ENCODE measurements at regions not wholly inside any gene's neighbourhood (a gene's known extent, or its start where the extent isn't known, plus 50 kb on each side); places are given as distances from the start of the nearest gene placed in this dataset.

DNA sequence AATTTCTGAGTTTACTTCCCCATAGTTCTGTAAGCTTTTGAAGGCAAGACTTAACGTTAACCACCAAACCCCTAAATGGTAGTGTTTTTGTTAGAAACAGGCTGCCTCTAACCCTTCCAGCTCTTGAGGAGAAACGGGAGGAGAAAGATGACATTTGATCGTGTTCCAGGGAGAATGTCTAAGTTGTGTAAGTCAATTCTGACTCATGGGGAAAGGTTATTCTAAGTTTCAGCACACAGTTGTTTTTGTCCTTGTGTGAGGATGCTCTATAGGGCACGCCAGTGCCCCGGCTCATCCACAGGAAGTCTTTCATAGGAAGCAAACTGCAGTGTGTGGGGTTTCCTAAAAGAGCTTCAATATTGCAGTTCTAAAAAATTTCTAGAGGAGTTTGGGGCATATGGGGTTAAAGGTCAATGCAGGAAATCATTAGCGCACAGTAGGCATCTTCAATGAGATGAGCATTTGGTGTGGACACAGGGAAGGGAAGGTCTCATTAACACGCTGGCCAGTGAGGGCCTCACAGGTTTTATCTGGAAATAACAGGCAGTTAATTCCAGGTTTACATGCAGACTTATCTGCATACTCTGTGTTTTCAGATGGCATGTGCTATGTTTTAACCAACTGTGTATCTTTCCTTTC, 638.2 kb upstream of the IGFBP3 start:
- DNase-seq = no peak

DNA sequence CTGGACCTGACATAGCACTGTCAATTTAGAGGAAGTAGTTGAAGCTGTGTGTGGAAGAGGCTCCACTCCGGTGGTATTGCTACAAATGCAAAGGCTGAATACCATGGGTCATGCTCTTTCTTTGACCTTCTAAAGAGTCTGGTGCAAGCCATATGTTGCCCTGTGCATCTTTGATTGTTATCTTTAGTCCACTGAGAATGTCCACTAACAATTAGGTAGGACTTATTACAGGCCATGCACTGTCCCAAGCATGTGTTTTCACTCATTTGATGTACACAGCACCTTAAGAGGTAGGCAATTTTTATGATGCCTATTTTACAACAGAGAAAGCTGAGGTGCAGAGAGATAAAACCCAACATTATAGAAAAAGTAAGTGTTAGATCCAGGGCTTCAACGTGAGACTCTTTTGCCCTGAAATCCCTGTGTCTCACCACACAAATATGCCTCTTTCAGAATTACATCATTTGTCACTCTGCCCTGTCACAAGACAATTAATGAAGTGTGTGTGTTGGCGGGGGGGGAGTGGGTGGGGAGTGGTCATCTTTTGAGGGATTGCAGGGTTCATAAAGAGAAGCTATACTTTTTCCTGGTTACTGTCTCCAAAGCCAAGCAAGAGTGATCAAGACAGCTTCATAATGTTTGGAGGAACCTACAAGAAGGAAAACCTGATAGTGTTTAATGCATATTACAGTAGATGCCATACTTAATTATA, 637.6 kb upstream of the IGFBP3 start:
- DNase-seq = no peak

DNA sequence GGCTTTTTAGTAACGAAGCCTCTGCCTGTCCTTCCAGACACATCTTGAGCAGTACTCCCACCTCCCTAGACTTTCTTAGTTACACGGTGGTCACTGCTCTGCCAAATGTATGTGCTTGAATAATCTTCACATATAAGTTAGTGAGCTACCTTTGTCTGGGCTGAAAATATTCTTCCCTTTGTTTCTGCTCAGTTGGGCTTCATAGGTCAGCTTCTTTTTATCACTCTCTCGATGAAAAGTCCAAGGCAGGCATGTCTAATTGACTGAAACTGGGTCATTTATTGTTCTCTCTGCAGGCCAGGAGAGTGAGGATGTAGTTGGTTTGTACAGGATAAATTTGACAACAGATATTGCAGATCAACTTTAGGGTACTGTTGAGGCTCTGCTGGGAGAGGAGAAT, 636.7 kb upstream of the IGFBP3 start:
- DNase-seq = no peak

DNA sequence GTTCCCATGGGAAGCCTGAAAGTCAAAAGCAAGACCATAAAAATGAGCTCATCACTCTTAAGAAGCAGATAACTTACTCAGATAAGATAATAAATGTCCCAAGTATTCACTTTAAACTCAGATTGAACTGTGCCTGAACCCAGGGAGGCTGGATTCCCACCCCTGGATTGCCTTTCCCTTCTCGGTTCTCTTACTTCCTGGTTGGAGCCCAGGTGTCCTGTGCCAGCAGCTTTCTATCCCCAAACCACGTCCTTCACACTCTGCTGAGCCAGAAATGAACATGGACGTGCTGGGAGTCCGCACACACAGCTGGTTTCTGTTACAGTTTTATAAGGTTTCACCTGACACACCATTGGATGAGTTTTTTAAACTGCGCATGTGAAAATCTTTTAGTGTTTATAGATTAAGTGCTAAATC, 636.2 kb upstream of the IGFBP3 start:
- DNase-seq = no peak

DNA sequence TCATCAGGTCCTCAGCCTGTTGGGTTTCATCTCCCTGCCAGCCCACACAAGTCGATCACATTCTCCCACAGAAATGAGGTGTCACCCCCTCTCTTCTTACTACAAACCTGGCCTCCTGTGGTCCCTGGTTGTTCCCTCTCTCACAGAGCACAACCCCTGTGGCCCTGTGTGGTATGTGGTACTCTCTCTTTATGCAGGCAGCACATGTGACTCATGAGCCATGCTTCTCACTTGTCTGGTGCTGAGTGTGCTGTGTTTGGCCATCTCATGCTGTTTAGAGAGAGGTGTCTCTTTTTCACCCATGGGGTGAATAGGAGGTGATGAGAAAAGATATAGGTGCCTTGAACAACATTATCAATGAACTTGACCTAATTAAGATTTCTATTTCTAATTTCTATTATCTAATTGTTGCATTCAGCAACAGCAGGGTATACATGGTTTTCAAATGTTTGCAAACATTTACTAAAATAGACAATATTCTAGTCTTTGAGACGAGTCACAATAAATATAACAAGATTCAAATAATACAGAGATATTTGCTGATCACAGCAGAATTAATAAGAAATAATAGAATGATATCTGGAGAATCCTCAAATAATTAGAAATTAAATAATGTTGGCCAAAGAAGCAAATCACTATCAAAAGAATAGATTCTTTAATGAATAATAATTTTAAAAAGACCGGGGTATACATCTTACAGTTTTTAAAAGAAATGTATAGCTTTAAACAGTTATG, 633.8 kb upstream of the IGFBP3 start:
- DNase-seq = no peak

DNA sequence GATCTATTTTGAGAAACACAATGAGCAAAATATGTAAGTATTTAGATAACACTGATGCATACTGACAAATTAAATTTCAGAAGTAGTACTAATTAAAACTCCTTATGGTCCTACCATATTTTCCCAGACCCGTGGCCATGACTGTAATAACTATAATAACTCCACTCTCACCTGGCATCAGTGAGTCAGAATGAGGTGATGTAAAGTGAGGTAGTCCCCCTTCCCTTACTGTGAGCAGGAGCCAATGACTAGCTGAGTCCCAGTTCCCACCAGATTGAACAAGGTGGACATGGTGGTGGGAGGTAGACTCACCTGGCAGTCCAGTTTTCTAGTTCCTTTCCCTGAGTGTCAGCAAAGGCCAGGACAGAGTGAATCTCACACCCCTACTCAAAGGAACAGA, 630.5 kb upstream of the IGFBP3 start:
- no peak for DNase-seq

DNA sequence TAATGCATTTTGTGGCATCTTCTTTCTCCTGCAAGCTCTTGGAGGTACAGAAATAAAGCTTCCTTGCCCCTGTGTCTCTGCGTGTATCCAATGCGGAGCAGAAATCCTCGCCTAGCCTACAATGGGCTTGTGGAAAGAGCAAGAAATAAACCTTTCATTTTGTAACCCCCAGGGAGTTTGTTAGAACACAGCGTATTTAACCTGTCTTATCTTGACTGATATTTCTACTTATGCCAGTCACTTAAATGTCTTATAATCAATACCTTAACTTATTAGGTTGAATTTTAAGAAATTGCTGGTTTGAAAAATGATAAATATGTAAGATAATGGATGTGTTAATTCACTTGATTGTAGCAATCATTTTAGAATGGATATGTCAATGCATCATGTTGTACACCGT, 629.8 kb upstream of the IGFBP3 start:
- no peak for DNase-seq

DNA sequence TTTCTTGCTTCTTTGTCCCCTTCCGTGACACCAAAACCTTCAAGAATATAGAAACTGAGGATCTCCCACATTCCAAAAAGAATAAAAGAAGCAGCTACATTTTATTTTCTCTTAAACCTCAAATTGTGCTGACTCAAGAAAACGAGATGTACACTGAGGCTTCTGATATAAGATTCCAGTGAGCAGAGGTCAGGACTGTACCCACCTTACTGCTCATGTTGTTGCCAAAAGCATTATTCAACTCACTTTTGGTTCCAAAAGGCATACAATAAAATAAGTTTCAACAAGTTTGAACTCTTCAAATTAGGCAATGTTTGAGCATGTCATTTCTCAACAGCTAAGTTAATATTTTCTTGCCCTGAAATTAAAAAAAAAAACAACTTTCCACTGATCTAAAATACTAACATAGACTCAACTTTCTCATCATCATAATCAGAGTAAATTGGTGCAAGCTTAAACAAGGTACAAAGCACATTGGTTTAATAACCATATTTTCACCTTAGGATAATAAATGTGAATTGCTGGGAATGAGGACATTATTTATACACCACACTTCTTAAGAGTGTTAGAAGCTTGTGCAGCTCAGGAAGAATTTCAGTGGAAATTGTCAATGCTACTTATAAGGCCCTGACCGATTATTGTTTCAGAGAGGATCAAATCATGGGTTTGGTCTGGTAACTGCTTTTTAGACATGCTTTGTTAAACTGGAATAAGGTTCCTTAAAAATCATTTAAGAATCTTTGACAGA, 629.0 kb upstream of the IGFBP3 start:
- no peak for DNase-seq

DNA sequence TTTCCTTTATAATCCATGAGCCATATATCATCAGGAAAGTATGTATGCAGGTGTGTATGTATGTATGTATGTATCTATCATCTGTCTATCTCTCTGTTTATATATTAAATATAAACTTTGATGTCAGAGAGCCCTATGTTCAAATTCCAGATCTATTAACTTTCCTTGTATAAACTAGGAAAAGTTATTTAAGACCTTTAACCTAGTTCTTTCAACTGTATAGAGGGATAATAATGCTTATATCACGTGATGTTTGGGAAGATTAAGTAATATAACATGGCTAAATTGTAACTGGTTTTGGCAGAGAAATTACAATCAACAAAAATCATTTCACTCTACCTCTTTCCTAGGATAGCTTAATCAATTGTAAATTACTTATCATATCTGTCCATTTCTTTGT, 628.3 kb upstream of the IGFBP3 start:
- no peak for DNase-seq

DNA sequence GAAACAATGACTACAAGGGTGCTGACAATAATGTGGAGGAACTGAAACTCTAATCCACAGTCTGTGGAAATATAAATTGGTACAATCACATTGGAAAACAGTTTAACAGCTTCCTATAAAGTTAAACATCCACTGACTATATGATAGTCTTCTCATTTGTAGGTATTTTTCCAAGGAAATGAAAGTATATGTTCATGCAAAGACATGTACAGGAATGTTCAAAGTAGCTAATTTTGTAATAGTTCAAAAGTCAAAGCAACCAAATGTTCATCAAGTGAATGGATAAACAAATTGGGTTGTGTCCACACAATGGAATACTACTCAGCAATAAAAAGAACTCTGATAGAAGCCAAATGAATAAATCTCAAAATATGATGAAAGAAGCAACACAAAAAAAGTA, 626.0 kb upstream of the IGFBP3 start:
- DNase-seq = no peak

DNA sequence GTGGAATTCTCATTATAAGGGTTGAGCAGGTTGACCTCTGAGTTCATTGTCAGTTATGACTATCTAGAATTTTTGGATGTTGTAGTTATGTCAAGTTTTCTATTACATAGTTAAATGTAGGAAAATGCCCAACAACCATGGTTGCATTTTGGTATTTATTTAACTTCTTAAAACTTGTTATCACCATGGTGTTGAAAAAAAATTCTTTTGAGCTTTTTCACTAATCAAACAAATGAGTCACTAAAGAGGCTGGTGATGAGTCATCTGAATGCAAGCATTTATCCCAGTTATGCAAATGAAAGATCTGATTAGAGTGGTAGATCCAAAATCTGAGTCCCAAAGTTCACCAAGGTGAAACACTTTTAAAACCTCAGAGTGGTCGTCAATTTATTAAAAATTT, 624.7 kb upstream of the IGFBP3 start:
- no peak for DNase-seq

DNA sequence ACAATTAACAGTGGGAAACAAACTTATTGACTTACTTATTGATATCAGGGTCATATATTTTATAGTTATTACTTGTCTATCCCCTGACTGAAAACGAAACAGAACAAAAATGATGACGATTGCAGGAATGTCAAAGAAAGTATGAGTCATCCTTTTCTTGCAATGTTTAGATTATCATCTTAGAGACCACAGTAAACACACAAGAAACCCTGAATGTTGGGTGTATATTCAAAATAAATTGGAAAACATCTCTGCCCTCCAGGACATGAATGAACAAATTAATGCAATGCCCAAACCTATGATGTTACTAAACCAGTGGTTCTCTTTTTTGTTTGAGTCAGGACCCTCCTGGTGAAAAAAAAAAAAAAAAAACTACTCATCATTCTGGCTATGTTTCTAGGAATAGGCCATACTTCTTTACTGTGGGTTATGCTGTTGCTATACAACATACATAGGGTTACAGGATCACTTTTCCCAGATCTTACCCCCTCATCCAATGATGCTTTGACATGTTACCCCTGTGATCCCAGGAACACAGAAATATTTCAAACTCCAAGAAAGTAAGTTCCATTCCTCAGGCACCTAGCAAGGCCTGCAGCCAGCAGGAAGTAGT, 623.4 kb upstream of the IGFBP3 start:
- DNase-seq = no peak

DNA sequence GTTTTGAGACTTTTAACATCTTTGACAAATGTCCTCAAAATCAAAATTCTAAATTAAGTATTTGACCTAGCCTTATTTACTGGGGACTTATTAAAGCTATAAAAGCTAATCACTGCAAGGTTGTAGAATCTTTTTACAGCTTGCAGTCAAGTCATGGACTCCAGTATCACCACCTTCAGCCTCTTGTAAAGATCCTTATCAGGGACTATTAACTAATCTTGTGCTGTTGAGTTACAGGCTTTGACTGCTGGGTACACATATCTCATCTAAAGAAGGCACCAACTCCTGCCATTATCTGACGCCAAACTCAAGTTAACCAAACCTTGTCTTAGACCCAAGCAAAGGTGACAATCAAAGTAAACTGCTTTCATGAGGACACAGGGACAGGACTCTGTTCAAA, 621.0 kb upstream of the IGFBP3 start:
- no peak for DNase-seq

DNA sequence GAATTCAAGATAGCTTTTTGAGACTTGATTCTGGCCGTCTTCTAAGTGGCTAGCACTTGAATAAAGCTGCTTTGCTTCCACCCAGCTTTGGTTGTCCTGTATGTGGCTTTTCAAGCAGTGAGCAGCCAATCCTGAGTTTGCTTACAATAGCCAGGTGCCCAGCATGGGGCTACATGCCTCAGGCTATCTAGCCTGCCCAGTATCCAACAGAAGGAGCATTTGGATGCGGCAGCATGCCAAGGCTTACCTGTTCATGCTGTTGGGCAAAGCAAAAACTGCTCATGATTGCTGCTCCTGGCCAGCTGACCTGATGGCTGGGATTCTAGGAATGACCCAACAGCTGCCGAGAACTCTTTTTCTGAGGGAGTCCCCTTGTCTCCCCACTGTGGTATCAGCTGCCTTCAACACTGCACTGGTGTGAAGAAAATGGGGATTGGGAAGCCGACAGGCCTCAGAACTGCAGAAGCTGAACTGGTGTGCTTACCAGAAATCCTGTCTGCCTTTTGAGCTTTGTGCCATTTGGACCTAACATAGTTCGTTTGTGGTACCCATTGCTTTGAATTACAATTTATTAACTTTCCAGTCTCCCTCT, 618.9 kb upstream of the IGFBP3 start:
- no peak for DNase-seq

DNA sequence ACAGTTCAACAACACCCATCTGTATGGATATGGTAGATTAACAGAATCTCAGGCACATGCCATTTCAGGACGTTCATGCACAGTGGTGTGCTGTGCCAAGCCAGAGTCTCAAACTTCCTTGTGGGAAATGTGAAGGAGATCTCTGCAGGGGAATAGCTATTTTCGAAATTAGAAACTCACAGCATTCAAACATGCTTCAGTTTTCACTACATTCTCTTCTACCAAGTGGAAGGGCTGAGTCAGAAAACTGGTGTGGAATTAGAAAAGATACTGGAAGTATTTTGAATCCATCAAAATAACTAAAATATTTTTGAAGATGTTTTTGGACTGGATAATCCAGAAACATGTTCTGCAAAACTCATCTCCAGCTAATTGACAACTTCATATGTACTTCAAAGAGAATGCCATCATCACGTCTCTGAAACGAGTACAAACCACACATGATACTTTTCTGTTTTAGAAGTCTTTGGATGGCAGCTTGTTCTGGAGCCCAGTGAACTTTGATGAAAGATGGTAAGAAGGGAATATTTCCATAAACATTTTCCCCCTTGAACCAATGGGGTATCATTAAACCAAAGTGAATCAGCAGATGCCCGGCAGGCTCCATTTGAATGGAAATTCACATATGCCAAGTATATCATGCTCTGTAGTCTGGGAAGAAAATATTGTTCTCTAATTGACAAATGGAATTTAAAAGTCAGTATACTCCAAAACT, 616.3 kb upstream of the IGFBP3 start:
- DNase-seq = no peak

DNA sequence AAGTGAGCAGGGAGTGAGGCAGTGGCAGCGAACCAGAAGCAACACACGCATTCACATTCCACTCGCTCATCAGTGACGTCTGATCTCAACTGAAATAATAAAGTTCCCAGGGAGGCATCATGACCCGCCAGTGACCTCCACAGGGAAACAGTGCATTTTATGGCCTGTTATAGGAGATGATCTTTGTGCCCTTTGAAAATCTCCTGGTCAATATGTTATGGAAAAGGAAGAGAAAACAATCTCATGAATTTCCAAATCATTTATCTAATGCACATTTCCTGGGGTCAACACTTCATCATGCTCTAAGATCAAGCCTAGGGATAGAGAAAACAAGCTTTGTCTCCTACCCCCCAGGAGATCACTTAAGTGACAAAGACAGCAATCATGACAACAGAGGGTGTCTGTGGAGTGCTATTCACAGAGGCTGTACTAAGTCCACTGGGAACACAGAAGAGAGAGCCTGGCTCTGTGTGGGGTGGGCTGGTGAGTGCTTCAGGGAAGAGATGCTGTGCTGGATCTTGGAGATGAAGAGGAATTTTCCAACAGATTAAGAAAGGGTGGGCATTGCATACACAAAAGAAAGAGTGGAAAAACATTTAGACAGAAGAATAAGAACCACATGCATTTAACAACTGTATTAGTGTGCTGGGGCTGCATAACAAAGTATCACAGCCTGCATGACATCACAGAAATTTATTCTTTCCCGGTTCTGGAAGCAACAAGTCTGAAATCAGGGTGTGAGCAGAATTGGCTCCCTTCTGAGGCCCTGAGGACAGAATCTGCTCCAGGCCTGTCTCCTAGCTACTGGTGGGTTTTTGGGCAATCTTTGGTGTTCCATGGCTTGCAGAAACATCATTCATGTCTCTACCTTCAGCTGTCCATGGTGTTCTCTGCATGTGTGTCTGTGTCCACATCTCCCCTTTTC, 613.9 kb upstream of the IGFBP3 start:
- no peak for DNase-seq

DNA sequence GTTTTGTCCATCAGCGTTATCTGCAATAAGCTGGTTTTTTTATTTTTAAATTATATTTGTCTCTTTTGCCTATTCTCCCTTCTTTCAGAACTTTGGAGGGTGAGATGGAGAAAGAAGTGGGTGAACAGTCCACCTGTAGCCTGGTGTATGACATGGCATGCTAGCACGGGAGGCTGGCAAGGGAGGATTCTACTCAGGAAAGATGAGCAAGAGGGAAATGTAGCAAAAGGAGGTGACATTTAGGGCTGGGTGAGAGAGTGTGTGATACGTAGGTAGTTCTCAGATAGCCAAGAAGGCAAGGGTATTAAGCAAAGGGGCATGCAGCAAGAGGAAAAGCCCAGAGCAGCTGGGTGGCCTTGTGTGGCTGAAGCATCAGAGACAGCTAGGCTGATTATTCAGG, 612.9 kb upstream of the IGFBP3 start:
- no peak for DNase-seq

DNA sequence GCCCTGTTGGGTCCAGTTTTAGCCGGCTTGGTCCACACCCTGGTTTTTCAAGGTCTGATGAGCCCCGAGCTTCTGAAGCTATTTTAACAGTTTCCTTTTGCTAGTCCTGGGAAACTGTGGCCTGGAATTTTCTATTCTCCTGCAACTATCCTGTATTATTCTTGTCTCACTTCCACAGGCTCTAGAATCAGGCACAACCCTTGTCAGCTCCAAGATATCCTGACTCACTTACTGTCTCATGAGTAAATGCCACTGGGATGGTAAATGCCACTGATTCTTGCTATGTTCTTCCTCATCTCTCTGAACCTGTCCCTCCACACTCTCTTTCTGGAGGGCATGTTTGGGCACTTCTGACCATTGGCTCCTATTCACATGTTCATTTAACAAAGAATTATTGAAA, 611.5 kb upstream of the IGFBP3 start:
- DNase-seq = no peak

DNA sequence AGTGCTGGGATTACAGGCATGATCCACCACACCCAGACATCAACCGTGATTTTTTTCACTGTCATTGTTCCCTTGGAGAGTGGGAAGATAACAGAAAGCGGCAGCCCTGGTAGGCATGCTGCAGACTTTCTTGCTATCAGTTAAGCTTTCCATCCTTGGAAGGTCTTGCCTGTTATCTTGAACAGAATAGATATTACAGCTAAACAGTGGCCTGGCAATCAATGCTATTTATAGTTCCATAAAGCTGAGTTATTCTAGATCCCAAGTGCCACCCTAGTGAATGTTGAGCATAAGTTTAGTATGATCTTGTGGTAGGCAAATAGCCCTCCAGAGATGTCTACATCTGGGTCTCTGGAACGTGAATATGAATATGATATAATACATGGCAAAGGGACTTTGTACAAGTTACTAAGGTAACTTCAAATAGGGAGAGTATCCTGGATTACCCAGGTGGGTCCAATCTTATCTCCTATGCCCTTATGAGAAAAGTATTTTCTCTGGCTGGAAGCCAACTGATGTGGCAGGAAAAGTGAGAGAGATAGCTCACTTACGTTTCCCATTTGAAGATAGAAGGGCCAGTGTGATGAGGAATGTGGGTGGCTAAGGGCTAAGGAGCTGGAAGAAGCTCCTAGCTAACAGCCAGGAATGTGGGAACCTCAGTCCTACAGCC, 609.1 kb upstream of the IGFBP3 start:
- DNase-seq = no peak

DNA sequence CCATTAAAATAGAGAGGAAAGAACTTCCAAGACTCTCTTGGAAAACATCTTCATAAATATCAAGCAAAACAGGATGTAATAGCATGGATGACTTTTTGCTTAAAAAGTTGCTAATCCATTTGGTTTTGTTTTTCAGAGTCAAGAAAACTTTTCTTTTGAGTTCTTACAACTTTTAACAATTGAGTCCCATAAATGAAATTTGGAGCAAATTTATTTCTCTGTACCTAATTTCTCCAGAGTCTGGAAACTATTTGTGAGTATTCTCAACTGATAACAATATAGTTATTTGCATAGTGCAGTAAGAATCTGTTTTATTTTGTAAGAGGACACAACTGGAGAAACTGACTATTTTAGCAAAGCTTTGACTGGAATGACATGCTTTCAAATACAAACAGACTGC, 606.3 kb upstream of the IGFBP3 start:
- no peak for DNase-seq
